CD4-positive, alpha-beta memory T cell (primary cell): ENCODE measurements at regions not wholly inside any gene's neighbourhood (a gene's known extent, or its start where the extent isn't known, plus 50 kb on each side); places are given as distances from the start of the nearest gene placed in this dataset.

Experiments used
- CTCF ChIA-PET: fragments of 350-600 bp; sonication (Branson Sonifier 250); formaldehyde crosslinking; loops from one replicate; lab custom pipeline; 2021; ENCODE audit warnings: inconsistent platforms; ENCODE audit not compliant: partially characterized antibody; lab: Charles Lee
- POLR2A ChIA-PET: fragments of 350-600 bp; sonication (Branson Sonifier 250); formaldehyde crosslinking; loops from one replicate; lab custom pipeline; 2021; ENCODE audit not compliant: partially characterized antibody; lab: Charles Lee
- DNase-seq, 5 donors: peaks; one replicate each; pipeline versions ENCODE4 v3.0.0 to v3.0.0-alpha.2; 2020 to 2022; ENCODE audit warnings: mixed read lengths in 1 of 5
- H3K27ac ChIP-seq: one replicate; pipeline ENCODE4 v1.7.0; 2013; ENCODE audit warnings: low read depth, low read length
- H3K27me3 ChIP-seq: 2 replicates; pipeline ENCODE4 v1.7.0; 2013; ENCODE audit warnings: mild to moderate bottlenecking, low read length, moderate library complexity; ENCODE audit not compliant: insufficient read depth
- H3K36me3 ChIP-seq: 2 replicates; pipeline ENCODE4 v1.7.0; 2013; ENCODE audit warnings: mild to moderate bottlenecking, low read length, moderate library complexity; ENCODE audit not compliant: insufficient read depth
- H3K4me1 ChIP-seq: 2 replicates; pipeline ENCODE4 v1.7.0; 2013; ENCODE audit warnings: mild to moderate bottlenecking, low read length, moderate library complexity; ENCODE audit not compliant: insufficient read depth
- H3K4me3 ChIP-seq, 2 donors: one replicate each; pipeline ENCODE4 v1.7.0; 2013; ENCODE audit warnings: low read length in 2 of 2, mild to moderate bottlenecking in 1 of 2
- H3K9me3 ChIP-seq, 2 donors: one replicate each; pipeline ENCODE4 v1.7.0; 2013; ENCODE audit warnings: low read length in 2 of 2, control low read depth in 1 of 2; ENCODE audit not compliant: control insufficient read depth in 1 of 2
- H3K27ac Mint-ChIP-seq, 7 donors: one replicate each; pipeline ENCODE4 v1.8.0; 2020 to 2021; ENCODE audit warnings: mixed read lengths in 7 of 7, mild to moderate bottlenecking in 6 of 7, inconsistent platforms in 3 of 7, moderate library complexity in 3 of 7
- H3K27me3 Mint-ChIP-seq, 2 donors: one replicate each; pipeline ENCODE4 v1.8.0; 2020 to 2021; ENCODE audit warnings: mixed read lengths in 2 of 2
- H3K36me3 Mint-ChIP-seq, 2 donors: one replicate each; pipeline ENCODE4 v1.8.0; 2020 to 2021; ENCODE audit warnings: mixed read lengths in 2 of 2, inconsistent platforms in 1 of 2, mild to moderate bottlenecking in 1 of 2
- H3K4me1 Mint-ChIP-seq, 4 donors: one replicate each; pipeline ENCODE4 v1.8.0; 2020 to 2021; ENCODE audit warnings: mixed read lengths in 4 of 4, mild to moderate bottlenecking in 1 of 4
- H3K4me3 Mint-ChIP-seq, 8 donors: one replicate each; pipeline ENCODE4 v1.8.0; 2020 to 2021; ENCODE audit warnings: mixed read lengths in 8 of 8, mild to moderate bottlenecking in 7 of 8, moderate library complexity in 6 of 8, inconsistent platforms in 3 of 8
- H3K9me3 Mint-ChIP-seq, 8 donors: one replicate each; pipeline ENCODE4 v1.8.0; 2020 to 2021; ENCODE audit warnings: mixed read lengths in 8 of 8, mild to moderate bottlenecking in 5 of 8, inconsistent platforms in 3 of 8, moderate library complexity in 1 of 8
- intact Hi-C: fragments of 100-400 bp; cut with micrococcal nuclease; formaldehyde crosslinking; loops from one replicate; pipeline ENCODE4 v1.15.1; 2023

- Histone ChIP-seq H3K4me1 (no peaks in the 10 kb centered on the region), H3K36me3 (no peaks in the 10 kb centered on the region), H3K27ac (no peak overlapping the region), H3K27me3 (peaks cover 4% of the 10 kb centered on the region), H3K4me3 (no peak overlapping the region), H3K9me3 (no peaks in the 10 kb centered on the region)
- H3K27me3 Mint-ChIP-seq: peaks cover 19 to 29% of the 10 kb centered on the region in 2 donors
- ChIA-PET CTCF (no interaction called here), POLR2A (no interaction called here)
- H3K4me3 Mint-ChIP-seq: no peak overlapping the region
- H3K27ac Mint-ChIP-seq: no peak overlapping the region
- H3K36me3 Mint-ChIP-seq: no peaks in the 10 kb centered on the region
- intact Hi-C loops: no loop called here
- H3K4me1 Mint-ChIP-seq: no peaks in the 10 kb centered on the region
- H3K9me3 Mint-ChIP-seq: peaks cover 0 to 3% (median 0%) of the 10 kb centered on the region in 8 donors
- no peak for DNase-seq
Measured at GRCh38 chr11:134464981-134465730, 53.1 kb upstream of the B3GAT1 start.

DNA sequence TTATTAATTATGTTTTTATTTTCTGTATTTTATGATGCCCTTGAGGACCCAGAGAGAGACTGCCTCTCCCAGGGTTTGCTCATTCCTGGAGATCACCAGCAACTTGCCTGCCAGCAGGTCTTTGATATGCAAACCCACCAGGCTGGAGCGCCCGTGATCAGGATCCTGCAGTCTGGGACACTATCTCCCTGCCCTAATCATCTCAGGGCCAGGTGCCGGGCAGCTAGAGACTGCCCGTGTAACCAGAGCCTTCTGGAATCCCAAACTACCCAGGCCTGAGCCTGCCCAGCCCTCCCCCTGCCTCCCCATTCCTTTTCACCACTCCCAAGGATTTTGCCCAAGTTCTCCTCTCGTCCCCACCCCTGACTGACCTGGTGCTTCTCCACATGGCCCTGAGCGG lies 52.2 kb upstream of the B3GAT1 start:
- Mint-ChIP-seq H3K27ac (no peak overlapping the region), H3K9me3 (peaks cover 0 to 8% (median 0%) of the 10 kb centered on the region in 8 donors), H3K4me1 (no peaks in the 10 kb centered on the region), H3K27me3 (peaks cover 19 to 29% of the 10 kb centered on the region in 2 donors), H3K4me3 (no peak overlapping the region), H3K36me3 (no peaks in the 10 kb centered on the region)
- intact Hi-C loops: no loop called here
- no peaks in the 10 kb centered on the region for H3K36me3 ChIP-seq
- CTCF ChIA-PET: no interaction called here
- no peaks in the 10 kb centered on the region for H3K9me3 ChIP-seq
- H3K27me3 ChIP-seq: peaks cover 4% of the 10 kb centered on the region
- H3K4me3 ChIP-seq: no peak overlapping the region
- DNase-seq: no peak
- POLR2A ChIA-PET: no interaction called here
- H3K4me1 ChIP-seq: no peaks in the 10 kb centered on the region
- H3K27ac ChIP-seq: no peak overlapping the region

- intact Hi-C loops: no loop called here
- no peaks in the 10 kb centered on the region for H3K4me1 Mint-ChIP-seq
Measured at GRCh38 chr11:134463716-134464115, 51.7 kb upstream of the B3GAT1 start.

More at GRCh38 chr11:134463716-134464115, 51.7 kb upstream of the B3GAT1 start:
- no peak overlapping the region for H3K27ac Mint-ChIP-seq
- ChIA-PET CTCF (no interaction called here), POLR2A (no interaction called here)
- H3K9me3 Mint-ChIP-seq: peaks cover 0 to 8% (median 2%) of the 10 kb centered on the region in 8 donors
- H3K36me3 Mint-ChIP-seq: no peaks in the 10 kb centered on the region
- no peaks in the 10 kb centered on the region for H3K9me3 ChIP-seq
- H3K27me3 ChIP-seq: peaks cover 4% of the 10 kb centered on the region
- no peak overlapping the region for H3K4me3 ChIP-seq
- H3K36me3 ChIP-seq: no peaks in the 10 kb centered on the region
- peaks cover 19 to 28% of the 10 kb centered on the region in 2 donors for H3K27me3 Mint-ChIP-seq
- H3K4me3 Mint-ChIP-seq: no peak overlapping the region
- H3K4me1 ChIP-seq: no peaks in the 10 kb centered on the region
- no peak for DNase-seq
- no peak overlapping the region for H3K27ac ChIP-seq
